HCT116 (cell line): ENCODE measurements at regions not wholly inside any gene's neighbourhood (a gene's known extent, or its start where the extent isn't known, plus 50 kb on each side); places are given as distances from the start of the nearest gene placed in this dataset.

Experiments
- ATAC-seq: fragments of 200-7000 bp; cut with Tn5 transposase; 2 replicates; pipeline ENCODE4 v1.9.1; 2020; ENCODE audit warnings: mild to moderate bottlenecking, moderate library complexity
- BruUV-seq: library from RNA; stranded (reverse); fragments of 400-500 nt; replicated peaks from 2 replicates; lab custom pipeline; 2021; lab: Mats Ljungman, UMichigan
- CTCF ChIA-PET: fragments of 300-600 bp; sonication (Branson Sonifier 250); formaldehyde crosslinking; loops from one replicate; lab custom pipeline; 2021; ENCODE audit warnings: antibody characterized with exemption; lab: Charles Lee
- POLR2A ChIA-PET: fragments of 300-600, 350-600 bp; sonication (Branson Sonifier 250); formaldehyde crosslinking; loops from one replicate; lab custom pipeline; 2021; ENCODE audit warnings: antibody characterized with exemption; lab: Charles Lee
- RAD21 ChIA-PET, 2 experiments: fragments of 300-600 bp; sonication (Branson Sonifier 250); formaldehyde crosslinking; loops; one replicate each; lab custom pipeline; 2023; ENCODE audit warnings: low total read pairs in 2 of 2; ENCODE audit not compliant: uncharacterized antibody in 2 of 2, unreplicated experiment in 2 of 2, low non-redundant PET in 1 of 2; lab: Charles Lee
- DNase-seq: peaks from one replicate; pipeline ENCODE4 v3.0.0-alpha.2; 2010; ENCODE audit warnings: low read depth, low spot score
- H2AFZ ChIP-seq: fragments of 200-600 bp; shearing (Covaris generic), sonication (generic); 2 replicates; pipeline ENCODE4 v1.6.1; 2017; ENCODE audit warnings: low read depth, mixed run types, mixed read lengths, antibody characterized with exemption, low read length; ENCODE audit not compliant: poor library complexity, severe bottlenecking
- H3K27ac ChIP-seq: 2 replicates; pipeline ENCODE4 v1.5.1; 2012; ENCODE audit warnings: low read depth, low read length
- H3K27me3 ChIP-seq: fragments of 200-600 bp; sonication (generic); 2 replicates; pipeline ENCODE4 v1.6.1; 2016; ENCODE audit warnings: mixed run types, low read length, mixed read lengths; ENCODE audit not compliant: insufficient read depth
- H3K36me3 ChIP-seq, 2 experiments: fragments of 200-500 bp in 1 of 2; fragments of 200-600 bp in 1 of 2; sonication (Bioruptor generic) in 1 of 2; sonication (generic) in 1 of 2; 2 replicates each; pipeline versions ENCODE4 v1.5.1 to v1.6.1; 2014 to 2016; ENCODE audit warnings: low read length in 2 of 2, inconsistent platforms in 1 of 2, mixed read lengths in 1 of 2, mixed run types in 1 of 2; ENCODE audit not compliant: insufficient read depth in 2 of 2, control insufficient read depth in 1 of 2
- H3K4me1 ChIP-seq, 2 experiments: fragments of 200-600 bp in 1 of 2; sonication (generic) in 1 of 2; 2 replicates each; pipeline versions ENCODE4 v1.5.1 to v1.6.1; 2012 to 2017; ENCODE audit warnings: low read length in 2 of 2, inconsistent platforms in 1 of 2, mild to moderate bottlenecking in 1 of 2, mixed read lengths in 1 of 2, mixed run types in 1 of 2, moderate library complexity in 1 of 2; ENCODE audit not compliant: insufficient read depth in 2 of 2, control insufficient read depth in 1 of 2
- H3K4me2 ChIP-seq: fragments of 200-600 bp; sonication (generic); 2 replicates; pipeline ENCODE4 v1.6.1; 2017; ENCODE audit warnings: mixed run types, low read length, mixed read lengths
- H3K4me3 ChIP-seq, 2 experiments: fragments of 200-600 bp in 1 of 2; sonication (generic) in 1 of 2; replicated peaks in 1 of 2; 2 replicates each; pipeline ENCODE4 v1.5.1; 2011 to 2016; ENCODE audit warnings: low read length in 2 of 2, control low read depth in 1 of 2, low read depth in 1 of 2, mild to moderate bottlenecking in 1 of 2, mixed read lengths in 1 of 2, mixed run types in 1 of 2
- H3K79me2 ChIP-seq: fragments of 200-600 bp; sonication (generic); 2 replicates; pipeline ENCODE4 v1.6.1; 2017; ENCODE audit warnings: mild to moderate bottlenecking, mixed run types, low read length, moderate library complexity, mixed read lengths; ENCODE audit not compliant: insufficient read depth
- H3K9ac ChIP-seq: fragments of 200-600 bp; sonication (generic); 2 replicates; pipeline ENCODE4 v1.6.1; 2016; ENCODE audit warnings: low read length, mixed read lengths
- H3K9me2 ChIP-seq: fragments of 200-600 bp; sonication (generic), shearing (Covaris generic); 2 replicates; pipeline ENCODE4 v1.6.1; 2017; ENCODE audit warnings: mixed run types, mild to moderate bottlenecking, moderate library complexity; ENCODE audit not compliant: insufficient read depth
- H3K9me3 ChIP-seq, 2 experiments: fragments of 200-500 bp in 1 of 2; fragments of 200-600 bp in 1 of 2; sonication (Bioruptor generic) in 1 of 2; sonication (generic) in 1 of 2; 2 replicates each; pipeline ENCODE4 v1.6.1; 2014 to 2017; ENCODE audit warnings: low read length in 2 of 2, mixed read lengths in 2 of 2, inconsistent platforms in 1 of 2, low read depth in 1 of 2, mild to moderate bottlenecking in 1 of 2, mixed run types in 1 of 2, moderate library complexity in 1 of 2; ENCODE audit not compliant: control insufficient read depth in 1 of 2, insufficient read depth in 1 of 2
- H4K20me1 ChIP-seq: fragments of 200-600 bp; sonication (generic), shearing (Covaris generic); 2 replicates; pipeline ENCODE4 v1.6.1; 2017; ENCODE audit warnings: mixed run types, mild to moderate bottlenecking, moderate library complexity; ENCODE audit not compliant: insufficient read depth
- CBX3 ChIP-seq: IDR thresholded peaks from 2 replicates; pipeline ENCODE4 v1.6.1; 2012; ENCODE audit warnings: low read depth
- EGR1 ChIP-seq: IDR thresholded peaks from 2 replicates; pipeline ENCODE4 v1.6.1; 2012; ENCODE audit warnings: low read depth
- ELF1 ChIP-seq: IDR thresholded peaks from 2 replicates; pipeline ENCODE4 v1.6.1; 2012; ENCODE audit warnings: low read depth, borderline replicate concordance
- EZH2phosphoT487 ChIP-seq: fragments of 200-600 bp; IDR thresholded peaks from 2 replicates; pipeline ENCODE4 v1.6.1; 2018; ENCODE audit warnings: antibody characterized with exemption, borderline replicate concordance
- FOSL1 ChIP-seq: IDR thresholded peaks from 2 replicates; pipeline ENCODE4 v1.6.1; 2012; ENCODE audit warnings: low read depth
- MAX ChIP-seq: IDR thresholded peaks from 2 replicates; pipeline ENCODE4 v1.6.1; 2012
- POLR2A ChIP-seq: IDR thresholded peaks from 2 replicates; pipeline ENCODE4 v1.7.0; 2011; ENCODE audit warnings: borderline replicate concordance; ENCODE audit not compliant: insufficient read depth, insufficient read length; ENCODE audit errors: extremely low read depth
- RAD21 ChIP-seq: IDR thresholded peaks from 2 replicates; pipeline ENCODE4 v1.6.1; 2012; ENCODE audit warnings: low read depth, mild to moderate bottlenecking
- SIN3A ChIP-seq: IDR thresholded peaks from 2 replicates; pipeline ENCODE4 v1.6.1; 2012; ENCODE audit warnings: low read depth
- SP1 ChIP-seq: IDR thresholded peaks from 2 replicates; pipeline ENCODE4 v1.6.1; 2012; ENCODE audit warnings: low read depth
- TCF7L2 ChIP-seq: IDR thresholded peaks from 2 replicates; pipeline ENCODE4 v1.7.0; 2011; ENCODE audit warnings: borderline replicate concordance, inconsistent platforms; ENCODE audit not compliant: insufficient read depth, insufficient read length; ENCODE audit errors: extremely low read depth
- YY1 ChIP-seq: IDR thresholded peaks from 2 replicates; pipeline ENCODE4 v1.6.1; 2011; ENCODE audit warnings: low read length, low read depth, moderate library complexity, mild to moderate bottlenecking; ENCODE audit not compliant: insufficient replicate concordance; ENCODE audit errors: extremely low read depth
- ZBTB33 ChIP-seq: IDR thresholded peaks from 2 replicates; pipeline ENCODE4 v1.6.1; 2011; ENCODE audit warnings: mild to moderate bottlenecking, low read length, moderate library complexity; ENCODE audit not compliant: insufficient replicate concordance; ENCODE audit errors: extremely low read depth
- ZFX ChIP-seq: fragments of 450-650 bp; IDR thresholded peaks from 2 replicates; pipeline ENCODE4 v1.6.1; 2017
- ZNF274 ChIP-seq: fragments of 200-500 bp; sonication (Bioruptor generic); IDR thresholded peaks from 2 replicates; pipeline ENCODE4 v1.6.1; 2014; ENCODE audit warnings: mild to moderate bottlenecking, low read depth, low read length, inconsistent platforms
- intact Hi-C: fragments of 100-400 bp; cut with micrococcal nuclease; formaldehyde crosslinking; loops from 2 replicates; pipeline ENCODE4 v1.10.0; 2022

- H3K27me3 ChIP-seq: no peaks in the 10 kb centered on the region
Observed at GRCh38 chr10:131726967-131727366, 173.8 kb upstream of the PPP2R2D start.

GRCh38 chr10:131727560-131727959 is 173.2 kb upstream of the PPP2R2D start:
- ChIA-PET CTCF (no interaction called here), RAD21 (no interaction called here), POLR2A (no interaction called here)
- no peak overlapping the region for H3K4me3 ChIP-seq
- no peaks in the 10 kb centered on the region for H3K9me2 ChIP-seq
- no peaks in the 10 kb centered on the region for H3K79me2 ChIP-seq
- H3K4me2 ChIP-seq: no peak overlapping the region
- no peak for ATAC-seq
- no peaks in the 10 kb centered on the region for H3K27me3 ChIP-seq
- DNase-seq: no peak
- H2AFZ ChIP-seq: no peak overlapping the region
- no peaks in the 10 kb centered on the region for H4K20me1 ChIP-seq
- H3K36me3 ChIP-seq: no peaks in the 10 kb centered on the region
- H3K27ac ChIP-seq: no peak overlapping the region
- intact Hi-C loops: no loop called here
- no peak overlapping the region for H3K9ac ChIP-seq
- H3K9me3 ChIP-seq: no peaks in the 10 kb centered on the region
- TF ChIP-seq SIN3A (no peak), YY1 (no peak), MAX (no peak), EGR1 (no peak), RAD21 (no peak), POLR2A (no peak), ZFX (no peak), CBX3 (no peak), ZBTB33 (no peak), ZNF274 (no peak)
- no TSS peak for BruUV-seq
- H3K4me1 ChIP-seq: no peaks in the 10 kb centered on the region

More at GRCh38 chr10:131726967-131727366, 173.8 kb upstream of the PPP2R2D start:
- no TSS peak for BruUV-seq
- Histone ChIP-seq H3K4me3 (no peak overlapping the region), H2AFZ (no peak overlapping the region), H3K36me3 (no peaks in the 10 kb centered on the region), H3K9me2 (no peaks in the 10 kb centered on the region), H3K79me2 (no peaks in the 10 kb centered on the region), H4K20me1 (no peaks in the 10 kb centered on the region), H3K27ac (no peak overlapping the region), H3K4me1 (no peaks in the 10 kb centered on the region), H3K4me2 (no peak overlapping the region), H3K9ac (no peak overlapping the region), H3K9me3 (no peaks in the 10 kb centered on the region)
- intact Hi-C loops: no loop called here
- POLR2A ChIA-PET: no interaction called here
- no peak for ATAC-seq
- CTCF ChIA-PET: no interaction called here
- RAD21 ChIA-PET: no interaction called here
- no peak for DNase-seq
- TF ChIP-seq FOSL1 (no peak), ZFX (no peak), TCF7L2 (no peak), SIN3A (no peak), MAX (no peak), SP1 (no peak), EZH2phosphoT487 (no peak), CBX3 (no peak), ELF1 (no peak)
